Stimulated activated CD4-positive, alpha-beta T cell treated with anti-CD3 and anti-CD28 coated beads, TNF-alpha, amount 100 ng/mL, for 24 hours (primary cell): ENCODE measurements at regions not wholly inside any gene's neighbourhood (a gene's known extent, or its start where the extent isn't known, plus 50 kb on each side); places are given as distances from the start of the nearest gene placed in this dataset.

Experiments
- DNase-seq, 3 experiments: peaks; one replicate each; pipeline ENCODE4 v3.0.0-alpha.2; 2020; ENCODE audit warnings: low read depth in 3 of 3

DNA sequence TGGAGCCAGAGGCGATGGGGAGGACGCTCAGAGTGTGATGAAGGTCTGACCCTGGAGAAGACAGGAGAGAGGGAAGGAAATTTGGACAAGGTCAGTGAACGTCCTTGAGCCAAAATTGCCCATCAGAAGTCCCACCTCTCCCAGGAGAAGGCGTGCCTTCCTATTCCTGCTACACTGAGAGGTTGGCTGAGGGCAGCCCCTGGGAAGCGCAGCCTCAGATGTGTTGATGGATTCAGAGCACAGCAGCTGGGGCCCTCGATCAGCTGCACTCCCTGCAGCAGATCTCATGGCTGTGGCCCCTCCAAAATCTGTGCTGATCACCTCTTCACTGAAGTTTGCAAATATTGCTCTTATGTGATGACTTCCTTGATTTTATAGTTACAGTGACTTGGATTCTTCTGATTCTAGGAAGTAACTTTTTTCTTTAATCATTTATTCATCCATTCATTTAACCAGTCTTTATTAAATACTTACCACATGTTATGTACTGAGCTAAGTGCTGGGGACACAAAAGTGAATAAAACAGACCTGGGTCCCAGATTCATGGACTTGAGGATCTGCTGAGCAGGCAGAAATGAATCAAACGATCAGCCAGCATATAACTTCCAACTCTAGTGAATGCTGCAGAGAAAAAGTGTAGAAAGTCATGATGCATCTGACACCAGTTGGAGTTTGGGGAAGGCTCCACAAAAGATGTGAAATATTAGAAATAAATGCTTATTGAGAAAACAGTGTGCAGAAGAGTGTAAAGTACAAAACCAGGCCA, 69.6 kb upstream of the ARMC2 start:
- DNase-seq = no peak

- no peak for DNase-seq
These were observed 68.5 kb upstream of the ARMC2 start for GRCh38 chr6:108779536-108780275.

DNA sequence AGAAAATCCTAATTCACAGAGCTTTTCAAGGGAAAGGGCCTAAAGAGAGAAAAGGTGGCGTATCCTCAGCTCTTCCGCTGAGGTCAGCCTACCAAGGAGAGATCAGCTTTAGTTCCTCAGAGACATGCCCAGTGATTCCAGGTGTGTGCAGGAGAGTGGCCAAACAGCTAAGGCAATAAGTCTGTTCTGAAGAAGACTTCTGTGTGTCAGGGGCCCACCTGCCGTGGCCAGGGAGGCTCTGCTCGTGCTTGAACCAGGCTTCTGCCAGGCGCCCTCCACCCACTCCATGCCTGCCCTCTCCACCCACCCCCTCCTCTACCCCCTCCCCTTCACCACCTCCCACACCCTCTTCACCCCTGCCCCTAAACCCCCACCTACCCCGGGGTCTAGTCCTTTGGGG, 67.4 kb upstream of the ARMC2 start:
- DNase-seq = no peak

DNA sequence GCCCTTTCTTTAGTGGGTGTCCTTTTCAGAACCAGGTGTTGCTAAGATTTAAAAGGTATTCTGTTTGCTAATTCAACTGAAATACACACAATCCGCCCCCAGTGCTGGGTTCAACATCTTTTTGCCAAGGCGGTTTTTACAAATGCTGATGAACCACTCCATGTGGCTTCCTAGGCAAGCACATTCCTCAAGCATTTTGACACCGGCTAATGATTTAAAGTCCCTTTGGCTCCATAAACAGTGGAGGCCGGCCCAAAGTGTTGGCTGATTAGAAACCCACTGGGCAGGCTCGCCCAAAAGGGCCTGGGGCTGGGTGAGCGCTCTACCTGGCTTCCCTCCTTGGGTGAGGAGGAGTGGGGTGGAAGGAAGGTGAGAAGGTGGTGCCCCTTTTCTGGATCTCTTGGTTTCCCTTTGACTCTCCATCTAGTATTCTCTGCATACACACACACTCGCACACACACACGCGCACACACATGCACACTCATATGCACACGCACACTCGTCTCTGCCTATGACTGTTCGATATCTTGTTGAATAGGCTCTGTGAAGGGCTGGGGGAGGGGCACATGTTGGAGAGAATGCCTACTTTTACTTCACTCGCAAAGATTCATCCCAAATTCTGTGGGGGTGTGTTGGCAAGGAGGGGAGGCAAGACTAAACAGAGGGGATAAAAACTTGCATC, 66.7 kb upstream of the ARMC2 start:
- peak in 1 of 3 experiments; percentile 9 for DNase-seq

DNA sequence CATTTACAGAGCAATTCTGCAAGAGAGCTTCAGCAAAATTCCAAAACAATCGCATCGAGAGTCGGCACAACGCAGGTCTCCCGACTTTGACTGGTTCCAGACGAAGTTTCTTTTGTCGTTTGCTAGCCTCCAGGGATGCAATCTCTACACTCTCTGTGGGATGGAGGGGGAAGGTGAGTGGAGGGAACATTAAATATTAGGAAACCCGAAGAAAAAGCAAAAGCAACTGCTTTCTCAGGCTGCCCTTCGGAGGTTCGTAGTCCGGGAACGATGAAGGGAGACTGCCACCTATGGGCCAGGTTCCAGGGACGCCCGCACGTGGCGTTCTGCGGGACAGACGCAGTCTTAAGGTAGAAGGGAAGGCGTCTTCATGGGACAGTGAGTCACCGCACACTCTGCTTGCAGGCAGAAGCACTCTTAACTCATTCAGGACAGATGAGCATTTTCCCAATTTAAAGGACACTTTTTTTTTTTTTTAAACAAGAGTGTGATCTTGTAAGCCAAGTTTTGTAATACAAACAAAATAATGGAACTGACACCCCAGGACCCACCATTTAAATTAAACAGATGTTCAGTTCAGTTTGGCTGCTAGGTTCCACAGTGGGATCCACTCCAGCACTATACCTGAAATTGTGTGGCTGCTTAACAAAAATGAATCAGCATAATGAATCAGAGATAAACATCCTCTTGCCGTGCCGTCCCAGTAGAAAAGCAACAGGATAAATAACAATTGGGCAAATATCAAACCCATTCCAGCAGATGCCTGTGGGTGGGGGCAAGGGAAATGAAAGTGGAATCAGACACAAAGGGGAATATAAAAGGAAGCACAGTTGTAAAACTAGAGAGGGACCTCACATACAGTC, 65.8 kb upstream of the ARMC2 start:
- DNase-seq = peak; percentile 59 to 80 (median 63)

DNA sequence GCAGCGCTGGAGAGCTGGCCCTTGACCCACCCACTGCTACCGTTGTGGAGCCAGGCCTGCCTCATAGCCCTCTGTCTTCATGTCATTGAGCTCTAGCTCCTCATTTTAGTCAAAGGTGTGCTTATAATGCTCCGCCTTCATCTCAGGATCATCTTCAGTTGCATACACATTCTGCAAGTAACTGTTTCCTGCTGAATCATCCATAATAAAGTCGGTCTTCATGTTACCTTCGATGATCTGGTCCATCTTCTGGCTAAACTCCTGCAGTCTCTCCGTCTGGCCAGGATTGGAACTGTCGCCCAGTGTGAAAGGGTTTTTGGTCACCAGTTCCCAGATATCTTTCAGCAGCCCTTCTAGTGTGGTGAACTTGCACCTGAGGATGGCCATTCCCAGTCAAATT, 62.6 kb upstream of the ARMC2 start:
- DNase-seq = no peak

DNA sequence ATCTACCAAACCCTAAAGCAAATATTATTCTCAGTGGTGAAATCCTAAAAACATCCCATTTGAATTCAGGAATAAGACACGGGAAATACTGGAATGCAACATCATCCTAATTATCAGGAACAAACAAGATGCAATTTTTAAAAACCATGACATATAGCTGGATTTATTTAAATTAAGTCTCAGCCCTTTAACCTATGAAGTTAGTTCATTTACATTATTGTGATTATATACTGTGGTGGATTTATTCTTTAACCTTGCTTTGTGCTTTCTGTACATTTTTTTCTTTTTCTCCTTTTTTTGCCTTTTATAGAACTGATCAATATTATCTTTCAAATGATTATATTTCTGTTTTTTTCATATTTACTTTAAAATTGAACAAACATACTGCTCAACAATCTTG, 59.8 kb upstream of the ARMC2 start:
- no peak for DNase-seq

- no peak for DNase-seq
These were observed 58.7 kb upstream of the ARMC2 start for GRCh38 chr6:108789475-108789874.

GRCh38 chr6:108791700-108792099, 56.5 kb upstream of the ARMC2 start:
- DNase-seq = no peak

DNA sequence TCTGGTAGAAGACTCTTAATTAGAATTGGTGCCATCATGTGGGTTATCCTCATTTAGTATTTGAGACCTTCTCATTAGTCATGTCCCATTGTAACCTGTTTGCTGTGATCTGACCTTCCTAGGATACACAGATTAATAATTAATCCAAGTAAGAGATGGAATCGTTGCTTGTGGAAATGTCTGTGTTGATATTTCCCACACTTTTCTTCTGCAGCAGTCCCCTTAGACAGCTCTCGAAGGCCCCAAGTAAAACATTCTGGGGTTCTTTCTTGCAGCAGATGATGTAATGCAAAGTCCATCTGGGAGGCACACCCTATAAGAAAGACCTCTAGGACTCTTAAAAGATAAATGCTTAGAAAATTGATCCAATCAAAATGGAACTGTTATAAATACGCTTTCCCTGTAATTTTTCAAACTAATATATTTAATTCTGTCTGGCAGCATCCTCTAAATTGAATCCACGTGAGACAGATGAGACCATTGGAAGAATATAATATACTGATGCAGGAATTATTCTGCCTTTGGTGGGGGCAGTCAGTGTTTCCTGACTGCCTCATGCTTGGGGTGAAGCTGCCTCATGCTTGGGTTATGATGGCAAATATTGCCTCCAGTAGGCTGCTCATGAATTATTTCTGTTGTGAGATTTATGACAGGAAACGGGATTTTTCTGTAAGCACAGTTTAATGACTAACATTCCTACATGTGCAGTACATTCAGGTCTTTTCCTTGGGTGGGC, 54.5 kb upstream of the ARMC2 start:
- no peak for DNase-seq

GRCh38 chr6:108795122-108795521, 53.1 kb upstream of the ARMC2 start:
- no peak for DNase-seq

- no peak for DNase-seq
These were observed 52.4 kb upstream of the ARMC2 start for GRCh38 chr6:108795814-108796213.

DNA sequence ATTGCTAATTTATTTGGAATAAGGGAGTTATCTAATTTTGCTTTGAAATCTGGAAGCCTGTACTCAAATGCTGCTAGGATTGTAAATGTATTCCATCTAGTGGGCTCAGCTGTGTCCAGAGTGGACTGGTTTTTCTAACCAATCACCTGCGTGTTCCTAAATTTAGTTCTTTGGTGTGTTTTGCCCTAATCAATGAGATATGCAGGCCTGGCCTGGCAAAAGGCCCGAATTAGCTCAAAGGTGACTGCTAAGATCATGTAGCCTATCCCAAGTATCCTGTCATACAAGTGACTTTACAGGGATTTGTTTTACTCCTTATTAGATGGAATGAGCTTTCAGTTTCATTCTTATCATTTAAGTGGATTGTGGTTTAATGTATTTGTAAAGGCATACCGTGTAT, 51.3 kb upstream of the ARMC2 start:
- no peak for DNase-seq

GRCh38 chr6:108797951-108798669, 50.1 kb upstream of the ARMC2 start:
- no peak for DNase-seq
